B cell (primary cell): ENCODE measurements at regions not wholly inside any gene's neighbourhood (a gene's known extent, or its start where the extent isn't known, plus 50 kb on each side); places are given as distances from the start of the nearest gene placed in this dataset.

Experiments
- EZH2 ChIP-seq: IDR thresholded peaks from 2 replicates; pipeline ENCODE4 v1.6.1; 2012; ENCODE audit warnings: borderline replicate concordance, low read depth, mild to moderate bottlenecking, moderate library complexity, low read length; ENCODE audit not compliant: insufficient read depth, poor library complexity, severe bottlenecking
- TF ChIP-seq, protein P1 (sequence below): fragments of 200-600 bp; IDR thresholded peaks from one replicate; pipeline ENCODE4 v1.8.0; 2022; ENCODE audit warnings: antibody characterized with exemption, mild to moderate bottlenecking

DNA sequence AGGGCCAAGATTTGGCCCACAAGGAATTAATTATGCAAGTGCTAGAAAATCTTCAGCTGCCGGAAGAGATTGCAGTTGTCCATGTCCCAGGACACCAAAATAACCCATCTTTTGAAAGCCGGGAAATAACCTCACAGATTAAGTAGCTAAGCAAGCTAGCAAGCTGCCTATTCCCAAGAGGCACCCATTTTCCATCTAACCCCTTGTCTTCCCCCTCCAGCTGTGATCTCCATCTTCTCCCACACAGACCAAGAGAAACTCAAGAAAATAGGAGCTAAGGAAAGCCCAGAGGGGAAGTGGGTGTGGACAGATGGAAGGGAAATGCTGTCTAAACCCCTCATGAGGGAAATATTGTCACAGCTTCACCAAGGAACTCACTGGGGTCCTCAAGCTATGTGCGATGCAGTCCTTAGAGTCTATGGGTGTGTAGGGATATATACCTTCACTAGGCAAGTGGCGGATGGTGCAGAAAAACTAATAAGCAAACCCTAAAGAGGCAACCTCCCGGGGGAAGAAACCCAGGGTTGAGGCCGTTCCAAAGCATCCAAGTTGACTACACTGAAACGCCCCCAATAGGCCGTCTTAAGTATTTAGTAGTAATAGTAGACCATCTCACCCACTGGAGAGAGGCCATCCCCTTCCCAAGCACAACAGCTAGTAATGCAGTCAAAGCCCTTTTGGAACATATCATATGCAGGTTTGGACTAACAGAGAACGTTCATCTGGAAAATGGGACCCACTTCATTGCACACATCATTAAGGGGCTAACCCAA, 64.3 kb upstream of the PRSS16 start:
- TF ChIP-seq, protein P1, sequence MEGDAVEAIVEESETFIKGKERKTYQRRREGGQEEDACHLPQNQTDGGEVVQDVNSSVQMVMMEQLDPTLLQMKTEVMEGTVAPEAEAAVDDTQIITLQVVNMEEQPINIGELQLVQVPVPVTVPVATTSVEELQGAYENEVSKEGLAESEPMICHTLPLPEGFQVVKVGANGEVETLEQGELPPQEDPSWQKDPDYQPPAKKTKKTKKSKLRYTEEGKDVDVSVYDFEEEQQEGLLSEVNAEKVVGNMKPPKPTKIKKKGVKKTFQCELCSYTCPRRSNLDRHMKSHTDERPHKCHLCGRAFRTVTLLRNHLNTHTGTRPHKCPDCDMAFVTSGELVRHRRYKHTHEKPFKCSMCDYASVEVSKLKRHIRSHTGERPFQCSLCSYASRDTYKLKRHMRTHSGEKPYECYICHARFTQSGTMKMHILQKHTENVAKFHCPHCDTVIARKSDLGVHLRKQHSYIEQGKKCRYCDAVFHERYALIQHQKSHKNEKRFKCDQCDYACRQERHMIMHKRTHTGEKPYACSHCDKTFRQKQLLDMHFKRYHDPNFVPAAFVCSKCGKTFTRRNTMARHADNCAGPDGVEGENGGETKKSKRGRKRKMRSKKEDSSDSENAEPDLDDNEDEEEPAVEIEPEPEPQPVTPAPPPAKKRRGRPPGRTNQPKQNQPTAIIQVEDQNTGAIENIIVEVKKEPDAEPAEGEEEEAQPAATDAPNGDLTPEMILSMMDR: no peak
- no peak for TF ChIP-seq EZH2
